ENCODE measurements at regions not wholly inside any gene's neighbourhood (a gene's known extent, or its start where the extent isn't known, plus 50 kb on each side); places are given as distances from the start of the nearest gene placed in this dataset.
"Not testable (repeated sequence)": the region's sequence is repeated elsewhere in the genome, so short reads cannot be mapped to it uniquely, and the experiment has no call there.

DNA sequence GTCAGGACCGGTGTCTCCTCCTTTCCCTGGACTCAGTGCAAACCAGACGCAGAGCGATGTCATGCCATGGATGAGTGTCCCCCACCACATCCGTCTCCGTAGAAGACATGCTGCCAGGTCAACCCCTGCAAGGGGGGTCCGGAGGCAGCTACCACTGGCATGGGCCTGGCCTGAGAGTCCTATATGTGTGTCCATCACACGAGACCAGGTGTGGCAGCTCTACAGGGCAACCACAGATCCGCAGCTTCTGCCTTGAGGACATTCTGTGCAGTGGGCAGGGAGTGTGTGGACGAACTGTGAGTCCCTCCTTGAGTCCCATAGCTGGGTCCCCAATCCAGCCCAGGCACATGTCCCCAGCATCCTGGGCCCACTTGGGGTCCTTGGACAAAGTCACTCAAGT, 133.6 kb downstream of the TNFRSF13B start:
- H4K20me1 ChIP-seq (ENCODE audit: insufficient read depth, low read length); H3K4me3 ChIP-seq (ENCODE audit: low read depth, low read length, poor library complexity, severe bottlenecking); CTCF ChIA-PET (ENCODE audit: unreplicated experiment); H3K9me2 ChIP-seq (ENCODE audit: insufficient read depth, low read length); H3K27ac ChIP-seq (ENCODE audit: low read depth, low read length, poor library complexity, severe bottlenecking); H3K4me1 ChIP-seq (ENCODE audit: insufficient read depth, low read length, poor library complexity, severe bottlenecking); intact Hi-C loops (cut with micrococcal nuclease; ENCODE audit: unreplicated experiment); H3K9me3 ChIP-seq (ENCODE audit: low read length); H3K79me2 ChIP-seq (ENCODE audit: insufficient read depth, low read depth, low read length); DNase-seq (ENCODE audit: low spot score); BruUV-seq (replicated peaks); H2AFZ ChIP-seq (ENCODE audit: low read length); H3K36me3 ChIP-seq (ENCODE audit: insufficient read depth, low read length); H3K4me2 ChIP-seq (ENCODE audit: low read length); POLR2A ChIA-PET: not testable (repeated sequence)

DNA sequence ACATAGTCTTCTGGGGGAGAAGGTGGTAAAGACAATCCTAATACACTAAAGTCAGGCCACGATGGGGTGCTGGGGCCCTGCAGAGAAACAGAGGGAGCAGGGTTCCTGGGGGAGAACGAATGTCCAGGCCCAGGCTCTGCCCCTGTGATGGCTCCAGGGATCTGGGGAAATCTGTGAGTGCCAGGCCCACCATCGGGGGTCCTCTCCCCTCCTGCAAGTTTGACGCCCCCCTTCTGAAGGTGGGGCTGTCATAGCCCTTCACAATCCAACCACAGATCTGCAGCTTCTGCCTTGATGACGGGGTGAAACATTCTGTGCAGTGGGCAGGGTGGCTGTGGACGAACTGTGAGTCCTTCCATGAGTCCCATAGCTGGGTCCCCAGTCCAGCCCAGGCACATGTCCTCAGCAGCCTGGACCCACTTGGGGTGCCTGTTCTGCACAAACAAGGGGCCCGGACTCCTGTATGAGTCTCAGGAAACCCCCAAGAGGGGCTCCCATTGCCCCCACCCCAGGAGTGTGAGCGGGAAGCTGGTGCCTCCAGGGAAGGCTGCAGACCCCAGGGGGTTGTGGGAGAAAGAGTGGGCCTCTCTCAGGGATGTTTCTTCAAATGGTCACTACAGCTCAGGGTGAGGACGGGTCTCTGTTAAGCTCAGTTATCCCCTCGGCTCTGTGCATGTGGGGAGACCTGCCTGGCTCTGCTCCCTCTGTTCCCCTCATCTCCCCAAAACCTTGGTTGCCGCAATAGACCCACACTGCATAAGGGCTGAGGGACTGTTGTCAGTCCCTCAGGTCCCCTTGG, 134.3 kb downstream of the TNFRSF13B start:
- H4K20me1 ChIP-seq (ENCODE audit: insufficient read depth, low read length); H3K36me3 ChIP-seq (ENCODE audit: insufficient read depth, low read length); DNase-seq (ENCODE audit: low spot score); H3K27ac ChIP-seq (ENCODE audit: low read depth, low read length, poor library complexity, severe bottlenecking); H2AFZ ChIP-seq (ENCODE audit: low read length); H3K9me2 ChIP-seq (ENCODE audit: insufficient read depth, low read length); H3K9me3 ChIP-seq (ENCODE audit: low read length); BruUV-seq (replicated peaks); H3K4me1 ChIP-seq (ENCODE audit: insufficient read depth, low read length, poor library complexity, severe bottlenecking); H3K4me2 ChIP-seq (ENCODE audit: low read length); POLR2A ChIA-PET; H3K4me3 ChIP-seq (ENCODE audit: low read depth, low read length, poor library complexity, severe bottlenecking); intact Hi-C loops (cut with micrococcal nuclease; ENCODE audit: unreplicated experiment); CTCF ChIA-PET (ENCODE audit: unreplicated experiment); H3K79me2 ChIP-seq (ENCODE audit: insufficient read depth, low read depth, low read length): not testable (repeated sequence)

DNA sequence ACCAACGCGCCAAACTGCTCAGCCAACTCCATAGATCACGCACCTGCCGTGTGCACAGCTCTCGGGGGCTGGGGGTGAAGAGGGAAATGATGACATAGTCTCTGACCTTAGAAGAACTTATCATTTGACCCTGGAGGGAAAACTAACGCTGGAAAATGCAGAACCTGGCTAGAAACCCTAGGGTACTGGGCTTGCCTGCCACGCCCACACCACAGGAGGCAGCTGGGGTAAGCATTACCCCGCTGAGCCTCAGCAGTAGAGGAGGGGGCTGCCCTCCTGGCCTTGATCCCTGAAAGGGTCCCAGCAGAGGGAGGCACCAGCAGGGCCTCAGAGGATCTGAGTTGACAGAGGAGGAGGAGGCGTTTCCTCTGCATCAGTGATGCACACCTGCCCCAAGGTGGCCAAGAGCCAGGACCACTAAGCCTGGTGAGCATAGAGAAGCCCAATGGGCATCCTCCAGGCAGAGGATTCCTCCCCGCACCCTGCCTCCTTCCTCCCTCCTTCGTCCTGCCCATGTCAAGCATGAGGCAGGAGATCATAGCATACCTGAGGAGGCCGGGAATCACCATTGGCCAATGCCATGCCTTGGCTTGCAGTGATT, 135.5 kb downstream of the TNFRSF13B start:
- H3K9me2 ChIP-seq (ENCODE audit: insufficient read depth, low read length); BruUV-seq (replicated peaks); H3K36me3 ChIP-seq (ENCODE audit: insufficient read depth, low read length); H3K4me2 ChIP-seq (ENCODE audit: low read length); intact Hi-C loops (cut with micrococcal nuclease; ENCODE audit: unreplicated experiment); H3K4me1 ChIP-seq (ENCODE audit: insufficient read depth, low read length, poor library complexity, severe bottlenecking); DNase-seq (ENCODE audit: low spot score); H4K20me1 ChIP-seq (ENCODE audit: insufficient read depth, low read length); H3K9me3 ChIP-seq (ENCODE audit: low read length); H3K4me3 ChIP-seq (ENCODE audit: low read depth, low read length, poor library complexity, severe bottlenecking); H3K27ac ChIP-seq (ENCODE audit: low read depth, low read length, poor library complexity, severe bottlenecking); H3K79me2 ChIP-seq (ENCODE audit: insufficient read depth, low read depth, low read length); CTCF ChIA-PET (ENCODE audit: unreplicated experiment); POLR2A ChIA-PET; H2AFZ ChIP-seq (ENCODE audit: low read length): not testable (repeated sequence)

DNA sequence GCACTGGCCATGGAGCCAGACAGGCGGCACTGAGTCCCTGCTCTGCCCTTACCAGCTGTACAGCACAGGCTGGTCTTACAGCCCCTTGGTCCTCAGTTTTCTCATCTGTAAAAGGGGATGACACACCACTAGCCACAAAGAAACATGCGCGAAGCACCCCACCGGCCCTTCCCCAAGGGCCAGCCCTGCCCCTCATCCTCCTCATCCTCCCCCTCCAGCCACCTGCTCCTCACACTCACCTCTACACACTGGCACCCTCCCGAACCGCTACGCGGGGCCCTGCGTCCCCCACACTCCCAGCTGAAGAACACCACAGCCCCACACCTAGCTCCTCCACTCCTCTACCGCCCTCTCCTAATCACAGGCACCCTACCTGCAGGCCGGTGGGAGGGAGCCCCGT, 138.4 kb downstream of the TNFRSF13B start:
- H3K27ac ChIP-seq (ENCODE audit: low read depth, low read length, poor library complexity, severe bottlenecking); H3K9me3 ChIP-seq (ENCODE audit: low read length); BruUV-seq (replicated peaks); H3K9me2 ChIP-seq (ENCODE audit: insufficient read depth, low read length); POLR2A ChIA-PET; H3K4me2 ChIP-seq (ENCODE audit: low read length); H3K4me3 ChIP-seq (ENCODE audit: low read depth, low read length, poor library complexity, severe bottlenecking); CTCF ChIA-PET (ENCODE audit: unreplicated experiment); H3K79me2 ChIP-seq (ENCODE audit: insufficient read depth, low read depth, low read length); H4K20me1 ChIP-seq (ENCODE audit: insufficient read depth, low read length); H3K36me3 ChIP-seq (ENCODE audit: insufficient read depth, low read length); intact Hi-C loops (cut with micrococcal nuclease; ENCODE audit: unreplicated experiment); H2AFZ ChIP-seq (ENCODE audit: low read length); H3K4me1 ChIP-seq (ENCODE audit: insufficient read depth, low read length, poor library complexity, severe bottlenecking); DNase-seq (ENCODE audit: low spot score): not testable (repeated sequence)

DNA sequence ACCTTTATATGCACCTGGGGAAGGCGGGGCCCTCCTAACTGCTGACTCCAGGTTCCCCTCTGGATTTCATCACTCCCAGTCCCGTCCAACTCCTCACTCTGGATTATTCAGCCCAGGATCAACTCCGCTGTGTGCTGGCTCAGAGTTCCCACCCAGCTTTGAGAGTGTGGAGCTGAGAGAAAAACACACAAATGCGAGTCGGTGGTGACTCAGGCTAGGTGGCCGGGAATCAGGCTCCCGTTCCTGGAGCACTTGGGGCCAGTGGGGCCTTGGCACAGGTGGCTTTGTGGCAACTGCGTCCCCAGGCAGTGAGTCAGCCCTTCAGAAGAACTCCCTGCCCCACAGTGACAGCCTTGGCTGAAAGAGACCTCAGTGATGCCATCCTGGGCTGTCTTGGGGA, 139.1 kb downstream of the TNFRSF13B start:
- BruUV-seq (replicated peaks); POLR2A ChIA-PET: not testable (repeated sequence)

DNA sequence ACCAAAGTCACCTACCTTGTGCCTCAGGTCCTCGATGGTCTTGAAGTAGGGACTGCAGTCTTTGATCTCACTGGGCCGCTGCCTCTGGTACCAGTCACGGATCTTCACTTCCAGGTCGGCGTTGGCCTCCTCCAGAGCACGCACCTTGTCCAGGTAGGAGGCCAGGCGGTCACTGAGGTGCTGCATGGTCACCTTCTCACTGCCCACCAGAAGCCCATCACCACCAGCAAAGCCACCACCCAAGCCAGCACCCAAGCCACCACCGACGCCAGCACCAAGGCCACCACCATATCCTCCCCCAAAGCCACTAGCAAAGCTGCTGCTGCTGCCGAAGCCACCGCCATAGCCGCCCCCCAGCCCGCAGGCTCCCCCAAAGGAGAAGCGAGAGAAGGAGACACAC, 139.7 kb downstream of the TNFRSF13B start:
- CTCF ChIA-PET (ENCODE audit: unreplicated experiment); H2AFZ ChIP-seq (ENCODE audit: low read length); H4K20me1 ChIP-seq (ENCODE audit: insufficient read depth, low read length); H3K4me2 ChIP-seq (ENCODE audit: low read length); BruUV-seq (replicated peaks); H3K79me2 ChIP-seq (ENCODE audit: insufficient read depth, low read depth, low read length); H3K27ac ChIP-seq (ENCODE audit: low read depth, low read length, poor library complexity, severe bottlenecking); POLR2A ChIA-PET; H3K9me3 ChIP-seq (ENCODE audit: low read length); DNase-seq (ENCODE audit: low spot score); H3K36me3 ChIP-seq (ENCODE audit: insufficient read depth, low read length); intact Hi-C loops (cut with micrococcal nuclease; ENCODE audit: unreplicated experiment); H3K4me3 ChIP-seq (ENCODE audit: low read depth, low read length, poor library complexity, severe bottlenecking); H3K9me2 ChIP-seq (ENCODE audit: insufficient read depth, low read length); H3K4me1 ChIP-seq (ENCODE audit: insufficient read depth, low read length, poor library complexity, severe bottlenecking): not testable (repeated sequence)

More for the DNA sequence above, 139.1 kb downstream of the TNFRSF13B start:
- H3K9me3 ChIP-seq (ENCODE audit: low read length); H4K20me1 ChIP-seq (ENCODE audit: insufficient read depth, low read length); H3K4me1 ChIP-seq (ENCODE audit: insufficient read depth, low read length, poor library complexity, severe bottlenecking); H3K9me2 ChIP-seq (ENCODE audit: insufficient read depth, low read length); H3K36me3 ChIP-seq (ENCODE audit: insufficient read depth, low read length); DNase-seq (ENCODE audit: low spot score); intact Hi-C loops (cut with micrococcal nuclease; ENCODE audit: unreplicated experiment); H3K4me3 ChIP-seq (ENCODE audit: low read depth, low read length, poor library complexity, severe bottlenecking); H3K27ac ChIP-seq (ENCODE audit: low read depth, low read length, poor library complexity, severe bottlenecking); CTCF ChIA-PET (ENCODE audit: unreplicated experiment); H3K79me2 ChIP-seq (ENCODE audit: insufficient read depth, low read depth, low read length); H3K4me2 ChIP-seq (ENCODE audit: low read length); H2AFZ ChIP-seq (ENCODE audit: low read length): not testable (repeated sequence)
